Brain microvascular endothelial cell (primary cell): ENCODE measurements at regions not wholly inside any gene's neighbourhood (a gene's known extent, or its start where the extent isn't known, plus 50 kb on each side); places are given as distances from the start of the nearest gene placed in this dataset.
"Not testable (repeated sequence)": the region's sequence is repeated elsewhere in the genome, so short reads cannot be mapped to it uniquely, and the experiment has no call there.

Experiments used
- DNase-seq: peaks from one replicate; pipeline ENCODE4 v3.0.0-alpha.2; 2020
- H3K27ac ChIP-seq: fragments of 250-450 bp; sonication (Bioruptor Pico); 2 replicates; pipeline ENCODE4 v1.5.1; 2020; ENCODE audit warnings: mild to moderate bottlenecking, moderate library complexity
- H3K27me3 ChIP-seq: fragments of 250-450 bp; sonication (Bioruptor Pico); replicated peaks from 2 replicates; pipeline ENCODE4 v1.5.1; 2020; ENCODE audit warnings: mild to moderate bottlenecking
- H3K36me3 ChIP-seq: fragments of 250-450 bp; sonication (Bioruptor Pico); replicated peaks from 2 replicates; pipeline ENCODE4 v1.5.1; 2020; ENCODE audit warnings: mild to moderate bottlenecking
- H3K4me3 ChIP-seq: 2 replicates; pipeline ENCODE4 v1.5.1; 2011; ENCODE audit warnings: low read depth, mild to moderate bottlenecking, control low read depth, low read length, moderate library complexity
- CTCF ChIP-seq: IDR thresholded peaks from 2 replicates; pipeline ENCODE4 v1.5.1; 2011; ENCODE audit warnings: low read depth, mild to moderate bottlenecking, moderate library complexity, low read length, control low read depth, inconsistent platforms; ENCODE audit errors: missing control alignments
- in situ Hi-C: cut with HindIII; loops from 2 replicates; pipeline ENCODE4 v1.10.0; 2017; ENCODE audit warnings: low sequenced_read_pairs, low pct_ligation_motif_present

GRCh38 chr15:20304282-20305014, 237.2 kb downstream of the GOLGA6L6 start:
- H3K4me3 ChIP-seq, H3K27ac ChIP-seq, H3K27me3 ChIP-seq, DNase-seq, H3K36me3 ChIP-seq, in situ Hi-C loops: not testable (repeated sequence)

DNA sequence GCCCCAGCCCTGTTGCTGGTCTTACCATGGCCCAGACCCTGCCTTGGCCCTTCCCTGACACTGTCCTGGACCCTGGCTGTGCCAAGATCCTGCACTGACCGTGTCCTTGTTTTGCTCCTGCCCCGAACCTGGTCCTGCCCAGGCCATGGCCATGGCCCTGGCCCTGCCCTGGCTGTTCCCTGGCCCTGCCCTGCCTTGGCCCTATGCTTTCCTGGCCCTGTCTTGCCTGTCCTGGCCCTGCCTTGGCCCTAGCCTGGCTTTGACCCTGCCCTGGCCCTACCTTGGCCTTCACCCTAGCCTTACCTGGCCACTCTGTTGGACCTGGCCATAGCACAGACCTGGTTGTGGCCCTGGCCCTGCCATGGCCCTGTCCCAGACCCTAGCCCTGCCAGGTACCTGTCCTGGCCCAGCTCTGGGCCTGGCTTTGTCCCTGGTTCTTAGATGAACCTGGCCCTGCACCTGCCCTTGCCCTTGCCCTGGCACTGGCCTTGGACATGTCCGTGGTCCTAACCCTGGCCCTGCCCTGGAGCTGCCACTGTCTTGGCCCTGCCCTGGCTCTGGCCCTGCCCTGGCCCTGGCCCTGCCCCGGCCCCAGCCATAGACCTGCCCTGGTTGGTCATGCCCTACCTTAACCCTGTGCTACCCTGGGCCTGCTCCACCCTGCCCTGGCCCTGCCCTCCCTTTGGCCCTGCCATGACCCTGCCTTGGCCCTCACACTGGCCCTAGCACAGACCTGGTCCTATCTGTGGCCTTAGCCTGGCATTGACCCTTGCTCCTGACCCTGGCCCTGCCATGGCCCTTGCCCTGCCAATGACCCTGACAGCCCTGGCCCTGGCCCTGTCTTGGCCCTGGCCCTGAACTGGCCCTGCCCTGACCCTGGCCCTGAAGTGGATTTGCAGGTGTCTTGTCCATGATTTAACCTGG, 238.1 kb downstream of the GOLGA6L6 start:
- H3K4me3 ChIP-seq, H3K27me3 ChIP-seq, in situ Hi-C loops, DNase-seq, H3K27ac ChIP-seq, H3K36me3 ChIP-seq: not testable (repeated sequence)

GRCh38 chr15:20302141-20303069, 239.2 kb downstream of the GOLGA6L6 start:
- DNase-seq, in situ Hi-C loops, H3K4me3 ChIP-seq, H3K36me3 ChIP-seq, H3K27me3 ChIP-seq, H3K27ac ChIP-seq: not testable (repeated sequence)

- in situ Hi-C loops, DNase-seq, H3K36me3 ChIP-seq, H3K27me3 ChIP-seq, H3K27ac ChIP-seq, H3K4me3 ChIP-seq: not testable (repeated sequence)
Observed at GRCh38 chr15:20301471-20302081, 240.0 kb downstream of the GOLGA6L6 start.

DNA sequence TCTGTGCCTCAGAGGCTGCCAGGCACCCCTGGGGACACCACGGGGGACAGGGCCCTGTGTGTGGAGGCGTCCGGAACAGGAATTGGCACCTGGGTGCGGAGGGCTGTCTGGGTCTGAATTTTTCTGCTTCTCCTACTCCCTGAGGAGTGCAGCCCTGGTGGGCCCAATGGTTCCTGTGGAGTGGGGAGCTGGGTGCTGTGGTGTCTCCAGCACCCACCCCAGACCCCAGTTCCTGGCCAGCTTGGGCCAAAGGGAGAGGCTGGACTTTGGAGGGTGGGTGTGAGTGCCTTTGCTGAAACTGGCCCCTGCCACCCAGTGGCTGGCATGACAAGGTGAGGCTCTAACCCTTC, 240.6 kb downstream of the GOLGA6L6 start:
- in situ Hi-C loops, H3K27me3 ChIP-seq, H3K27ac ChIP-seq, H3K4me3 ChIP-seq, H3K36me3 ChIP-seq, DNase-seq: not testable (repeated sequence)

DNA sequence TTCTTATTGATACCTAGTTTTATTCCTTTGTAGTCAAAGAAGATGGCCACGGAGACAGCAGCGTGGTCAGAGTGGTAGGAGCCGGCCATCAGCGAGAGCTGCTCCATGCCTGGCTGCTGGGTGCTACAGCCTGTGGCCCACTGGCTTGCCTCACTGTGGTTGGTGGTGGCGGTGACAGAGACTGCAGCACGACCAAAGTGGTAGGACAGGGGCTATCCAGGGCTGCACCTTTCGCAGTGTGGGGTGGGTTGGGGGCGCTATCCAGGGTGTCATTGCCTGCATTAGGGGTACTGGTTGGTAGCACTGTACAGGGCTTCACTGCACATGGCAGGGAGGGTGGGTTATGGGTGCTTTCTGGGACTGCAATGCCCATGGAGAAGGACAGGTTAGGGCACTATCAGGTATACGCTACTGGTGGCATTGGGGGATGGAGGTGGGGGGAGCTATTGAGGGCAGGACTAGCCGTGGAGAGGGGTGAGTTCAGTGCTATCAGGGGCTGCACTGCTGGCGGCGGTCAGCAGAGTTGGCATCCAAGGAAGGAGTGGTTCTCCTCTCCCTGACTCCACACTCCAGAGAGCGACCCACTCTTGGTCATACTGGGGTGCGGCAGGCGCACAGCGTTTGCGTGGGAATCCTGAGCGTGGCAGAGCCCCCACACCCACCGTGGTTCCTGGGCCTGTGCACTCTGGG, 241.1 kb downstream of the GOLGA6L6 start:
- H3K27ac ChIP-seq, H3K36me3 ChIP-seq, in situ Hi-C loops, H3K27me3 ChIP-seq, H3K4me3 ChIP-seq, DNase-seq: not testable (repeated sequence)

DNA sequence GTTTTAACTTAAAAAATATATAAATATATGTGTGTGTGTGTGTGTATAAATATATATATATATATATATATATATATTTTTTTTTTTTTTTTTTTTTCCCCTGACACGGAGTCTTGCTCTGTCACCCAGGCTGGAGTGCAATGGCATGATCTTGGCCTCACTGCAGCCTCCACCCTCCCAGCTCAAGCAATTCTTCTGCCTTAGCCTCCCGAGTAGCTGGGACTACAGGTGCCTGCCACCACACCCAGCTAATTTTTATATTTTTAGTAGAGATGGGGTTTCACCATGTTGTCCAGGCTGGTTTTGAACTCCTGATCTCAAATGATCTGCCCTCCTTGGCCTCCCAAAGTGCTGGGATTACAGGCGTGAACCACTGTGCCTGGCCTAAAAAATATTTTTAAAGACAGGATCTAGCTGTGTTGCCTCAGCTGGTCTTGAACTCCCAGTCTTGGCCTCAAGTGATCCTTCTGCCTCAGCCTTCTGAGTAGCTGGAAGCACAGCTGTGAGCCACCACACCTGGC, 243.9 kb downstream of the GOLGA6L6 start:
- H3K27ac ChIP-seq, in situ Hi-C loops, H3K36me3 ChIP-seq, H3K27me3 ChIP-seq, H3K4me3 ChIP-seq, DNase-seq: not testable (repeated sequence)

- H3K27me3 ChIP-seq, H3K36me3 ChIP-seq, DNase-seq, H3K27ac ChIP-seq, H3K4me3 ChIP-seq, in situ Hi-C loops: not testable (repeated sequence)
Observed at GRCh38 chr15:20296261-20296660, 245.3 kb downstream of the GOLGA6L6 start.

- H3K27me3 ChIP-seq: no peaks in the 10 kb centered on the region
- in situ Hi-C loops: no loop called here
- DNase-seq: no peak
- TF ChIP-seq CTCF: no peak
- H3K27ac ChIP-seq: no peak overlapping the region
- no peaks in the 10 kb centered on the region for H3K36me3 ChIP-seq
- no peak overlapping the region for H3K4me3 ChIP-seq
Observed at GRCh38 chr15:20295238-20295811, 246.3 kb downstream of the GOLGA6L6 start.
